SK-N-MC (cell line): ENCODE measurements at regions not wholly inside any gene's neighbourhood (a gene's known extent, or its start where the extent isn't known, plus 50 kb on each side); places are given as distances from the start of the nearest gene placed in this dataset.

ENCODE experiments used
- EZH2 ChIP-seq: fragments of 200-600 bp; sonication (generic); IDR thresholded peaks from one replicate; pipeline ENCODE4 v1.6.1; 2017; ENCODE audit warnings: antibody characterized with exemption
- FOXP2 ChIP-seq: optimal IDR thresholded peaks from 2 replicates; pipeline ENCODE3; 2011; ENCODE audit warnings: mild to moderate bottlenecking, moderate library complexity; ENCODE audit not compliant: insufficient read depth; ENCODE audit errors: extremely low read length, control extremely low read depth
- POLR2AphosphoS5 ChIP-seq: IDR thresholded peaks from 2 replicates; pipeline ENCODE4 v1.6.1; 2012; ENCODE audit warnings: mild to moderate bottlenecking, low read depth, low read length, borderline replicate concordance

DNA sequence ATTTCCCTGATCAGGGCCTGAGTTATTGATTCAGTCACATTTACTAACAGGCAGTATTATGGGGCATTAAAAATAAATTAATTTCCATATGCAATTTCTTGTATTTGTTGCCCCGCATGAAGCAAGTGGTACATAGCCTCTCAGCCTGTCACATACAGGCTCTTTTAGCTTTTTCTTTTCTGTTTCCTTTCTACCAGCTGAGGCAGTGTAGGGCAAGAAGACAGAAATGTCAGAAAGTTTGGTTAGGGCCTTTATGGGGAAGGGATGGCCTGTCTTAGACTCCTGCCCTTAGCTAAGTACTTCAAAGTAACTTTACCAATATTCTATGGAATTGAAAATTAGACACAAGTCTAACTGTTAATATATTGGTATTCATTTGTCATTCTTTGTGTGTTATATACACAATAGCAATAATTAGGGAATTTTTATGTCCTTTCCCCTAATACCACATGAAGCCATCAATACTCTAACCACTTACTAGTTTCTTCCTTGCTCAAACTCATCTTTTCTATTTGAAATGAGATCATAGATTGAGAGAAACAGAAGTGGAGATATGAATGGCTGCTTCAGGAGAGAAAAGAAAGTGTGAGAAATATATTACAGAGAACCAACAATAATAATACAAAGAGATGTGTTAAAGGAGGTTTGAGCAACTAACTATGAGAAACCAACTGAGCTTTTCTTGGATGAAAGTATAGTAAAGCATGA, 669.6 kb downstream of the PCDH17 start:
- TF ChIP-seq EZH2: no peak
- TF ChIP-seq POLR2AphosphoS5: no peak
- no peak for TF ChIP-seq FOXP2
